Heart right ventricle (tissue), 16 donors: ENCODE measurements at regions not wholly inside any gene's neighbourhood (a gene's known extent, or its start where the extent isn't known, plus 50 kb on each side); places are given as distances from the start of the nearest gene placed in this dataset.

ENCODE experiments used
- ATAC-seq, 8 donors: fragments of 200-7000 bp; cut with Tn5 transposase; one replicate each; pipeline ENCODE4 v1.9.1; 2020; ENCODE audit warnings: mild to moderate bottlenecking in 8 of 8, moderate library complexity in 8 of 8, moderate number of reproducible peaks in 1 of 8
- DNase-seq, 2 donors: peaks; one replicate each; pipeline ENCODE4 v3.0.0-alpha.2; 2020
- H3K27ac ChIP-seq, 10 donors: fragments of 200-600 bp; sonication (generic) in 2 of 10; one replicate each; pipeline versions ENCODE4 v1.5.0 to v1.8.0; 2020 to 2022; ENCODE audit warnings: mild to moderate bottlenecking in 3 of 10
- H3K27me3 ChIP-seq, 7 donors: fragments of 200-600 bp; one replicate each; pipeline ENCODE4 v1.8.0; 2021 to 2022; ENCODE audit warnings: mild to moderate bottlenecking in 2 of 7
- H3K36me3 ChIP-seq, 9 donors: fragments of 200-600 bp; sonication (generic) in 1 of 9; one replicate each; pipeline versions ENCODE4 v1.5.0 to v1.8.0; 2020 to 2022; ENCODE audit warnings: mild to moderate bottlenecking in 2 of 9
- H3K4me1 ChIP-seq, 9 donors: fragments of 200-600 bp; sonication (generic) in 1 of 9; one replicate each; pipeline versions ENCODE4 v1.5.0 to v1.8.0; 2020 to 2022; ENCODE audit warnings: mild to moderate bottlenecking in 4 of 9
- H3K4me3 ChIP-seq, 10 donors: fragments of 200-600 bp; sonication (generic) in 2 of 10; one replicate each; pipeline versions ENCODE4 v1.5.0 to v1.8.0; 2020 to 2022; ENCODE audit warnings: mild to moderate bottlenecking in 7 of 10, moderate library complexity in 2 of 10
- H3K9me3 ChIP-seq, 11 donors: fragments of 200-600 bp in 10 of 11; sonication (generic) in 2 of 11; one replicate each; pipeline versions ENCODE4 v1.5.0 to v1.8.0; 2013 to 2022; ENCODE audit warnings: mild to moderate bottlenecking in 2 of 11, control low read depth in 1 of 11, moderate library complexity in 1 of 11
- WGBS, 2 donors: extraction: QIAGEN DNeasy Blood & Tissue Kit; methylation state at CpG; one replicate each; pipeline ENCODE4 v1.1.7; 2013; ENCODE audit warnings: inconsistent platforms in 1 of 2; 5-methylcytosine and 5-hydroxymethylcytosine counted together
- intact Hi-C, 10 donors: fragments of 100-400 bp; cut with DNase I; formaldehyde crosslinking; loops; one replicate each; pipeline versions ENCODE4 v1.11.1 to v1.14.2; 2022
- TF ChIP-seq, protein P1 (sequence below), 9 donors: fragments of 200-600 bp; sonication (generic) in 2 of 9; IDR thresholded peaks; one replicate each; pipeline versions ENCODE4 v1.5.0 to v1.8.0; 2021 to 2022; ENCODE audit warnings: antibody characterized with exemption in 9 of 9, mild to moderate bottlenecking in 5 of 9, moderate library complexity in 1 of 9
- donor health status: Arrhythmogenic right ventricular cardiomyopathy.
- donor health status: ischemic (EF 13 %, LVEDD 7.1; RV severe dilation, severe dysfunction).
- donor health status: healthy with polysubstance abuse.
- donor health status: DM: no; HTN: yes; CAD: no.
- donor health status: DM: no; HTN: no; CAD: no.
- donor health status: ischemic (EF 25% LVEDD 6.9; RV normal size, moderate dysfunction).
- donor health status: ischemic (EF 25% LVEDD 5.7; RV mildly dilated, moderate dysfunction).
- donor health status: healthy.
- donor health status: DM: yes; HTN: yes; CAD: no.
- donor health status: Ischemic cardiomyopathy.
- donor health status: ischemic (EF 35%, LVEDD 5.7; RV mildly dilated, moderate dysfunction).
- donor health status: nonischemic (EF 11% LVEDD 7.7; RV severe dilation, severe dysfunction).
- donor health status: DM: yes; HTN: yes; CAD: no.
- donor health status: PGD.
- donor health status: ischemic (EF 29% LVEDD 5.4; RV normal size, mild dysfunction).
- donor health status: nonischemic (EF 23%, LVEDD 6.1; RV moderate dilation, normal function).

DNA sequence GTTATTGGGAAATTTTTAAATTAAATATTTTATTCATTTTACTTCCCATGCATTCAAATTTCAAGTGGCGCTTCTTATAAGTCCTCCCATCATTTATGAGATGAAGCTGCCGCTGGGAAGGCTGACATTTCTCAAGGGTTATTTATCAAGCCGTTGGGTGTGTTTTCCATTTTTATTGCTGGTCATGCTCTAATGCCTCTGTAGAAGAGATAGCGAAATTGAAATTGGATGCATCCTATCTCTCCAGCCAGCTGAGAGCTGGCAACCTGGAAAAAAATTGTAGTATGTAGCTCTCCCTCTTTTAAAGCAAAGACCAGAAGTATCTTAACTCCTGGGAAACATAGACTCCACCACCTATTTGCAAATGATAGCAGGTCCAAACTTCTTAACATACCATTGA lies 135.9 kb downstream of the C6orf118 start:
- intact Hi-C loops, result no loop called here
- 84% methylated on average over 4 of the region's 4 CpGs for WGBS, 2 donors
- DNase-seq, result no peak
- no peak for ATAC-seq
- Histone ChIP-seq H3K4me1 (no peaks in the 10 kb centered on the region), H3K27ac (no peak overlapping the region), H3K9me3 (peaks cover 0 to 26% (median 9%) of the 10 kb centered on the region in 11 donors), H3K36me3 (no peaks in the 10 kb centered on the region), H3K4me3 (no peak overlapping the region), H3K27me3 (no peaks in the 10 kb centered on the region)
- TF ChIP-seq, protein P1, sequence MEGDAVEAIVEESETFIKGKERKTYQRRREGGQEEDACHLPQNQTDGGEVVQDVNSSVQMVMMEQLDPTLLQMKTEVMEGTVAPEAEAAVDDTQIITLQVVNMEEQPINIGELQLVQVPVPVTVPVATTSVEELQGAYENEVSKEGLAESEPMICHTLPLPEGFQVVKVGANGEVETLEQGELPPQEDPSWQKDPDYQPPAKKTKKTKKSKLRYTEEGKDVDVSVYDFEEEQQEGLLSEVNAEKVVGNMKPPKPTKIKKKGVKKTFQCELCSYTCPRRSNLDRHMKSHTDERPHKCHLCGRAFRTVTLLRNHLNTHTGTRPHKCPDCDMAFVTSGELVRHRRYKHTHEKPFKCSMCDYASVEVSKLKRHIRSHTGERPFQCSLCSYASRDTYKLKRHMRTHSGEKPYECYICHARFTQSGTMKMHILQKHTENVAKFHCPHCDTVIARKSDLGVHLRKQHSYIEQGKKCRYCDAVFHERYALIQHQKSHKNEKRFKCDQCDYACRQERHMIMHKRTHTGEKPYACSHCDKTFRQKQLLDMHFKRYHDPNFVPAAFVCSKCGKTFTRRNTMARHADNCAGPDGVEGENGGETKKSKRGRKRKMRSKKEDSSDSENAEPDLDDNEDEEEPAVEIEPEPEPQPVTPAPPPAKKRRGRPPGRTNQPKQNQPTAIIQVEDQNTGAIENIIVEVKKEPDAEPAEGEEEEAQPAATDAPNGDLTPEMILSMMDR (IDR thresholded peaks at IDR 0.05), result no peak

DNA sequence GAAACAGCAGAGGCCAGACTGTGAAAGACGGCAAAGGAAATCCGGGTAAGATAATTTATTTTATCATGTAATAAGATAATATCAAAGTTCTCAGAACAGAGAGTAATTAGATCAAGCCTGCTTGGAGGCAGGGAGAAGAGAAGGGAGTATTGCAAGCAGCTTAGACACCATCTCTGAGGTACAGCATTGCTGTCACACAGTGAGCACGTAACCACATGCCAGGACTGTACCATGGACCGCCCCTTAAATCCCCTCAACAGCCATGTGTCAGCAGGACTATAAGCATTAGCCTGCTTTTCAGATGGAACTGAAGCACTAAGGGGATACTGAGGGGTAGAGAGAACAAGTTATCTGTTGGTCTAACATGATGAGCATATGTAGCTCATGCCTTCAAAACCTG lies 141.5 kb downstream of the C6orf118 start:
- Histone ChIP-seq H3K9me3 (peaks cover 0 to 26% (median 0%) of the 10 kb centered on the region in 11 donors), H3K4me3 (no peak overlapping the region), H3K4me1 (no peaks in the 10 kb centered on the region), H3K27ac (no peak overlapping the region), H3K36me3 (no peaks in the 10 kb centered on the region), H3K27me3 (no peaks in the 10 kb centered on the region)
- WGBS, 2 donors, result 65 to 79% methylated on average over 4 of the region's 4 CpGs
- DNase-seq, result no peak
- TF ChIP-seq, protein P1 (IDR thresholded peaks at IDR 0.05), result no peak
- no peak for ATAC-seq
- intact Hi-C loops, result no loop called here

DNA sequence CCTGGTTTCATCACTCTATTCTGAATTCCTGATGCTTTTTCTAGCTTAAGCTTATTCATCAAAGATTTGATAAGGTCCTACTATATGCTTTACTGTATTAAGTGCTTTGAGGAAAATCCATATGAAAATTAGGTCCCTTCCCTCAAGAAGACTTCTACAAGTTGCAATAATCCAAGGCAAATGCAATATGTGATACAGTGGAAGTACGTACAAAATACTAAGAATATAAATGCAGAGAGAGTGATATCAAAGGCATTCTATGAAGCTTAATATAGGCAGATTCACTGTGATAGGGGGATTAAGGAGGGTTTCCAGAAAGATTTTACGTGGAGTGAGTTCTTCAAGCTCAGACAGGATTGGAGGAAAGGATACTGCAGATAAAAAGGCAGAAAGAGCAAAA lies 142.1 kb downstream of the C6orf118 start:
- Histone ChIP-seq H3K9me3 (peaks cover 0 to 26% (median 0%) of the 10 kb centered on the region in 11 donors), H3K36me3 (no peaks in the 10 kb centered on the region), H3K4me1 (no peaks in the 10 kb centered on the region), H3K27ac (no peak overlapping the region), H3K4me3 (no peak overlapping the region), H3K27me3 (no peaks in the 10 kb centered on the region)
- intact Hi-C loops, result no loop called here
- TF ChIP-seq, protein P1 (IDR thresholded peaks at IDR 0.05), result no peak
- DNase-seq, result no peak
- 36 to 53% methylated on average over 2 of the region's 2 CpGs for WGBS, 2 donors
- no peak for ATAC-seq

DNA sequence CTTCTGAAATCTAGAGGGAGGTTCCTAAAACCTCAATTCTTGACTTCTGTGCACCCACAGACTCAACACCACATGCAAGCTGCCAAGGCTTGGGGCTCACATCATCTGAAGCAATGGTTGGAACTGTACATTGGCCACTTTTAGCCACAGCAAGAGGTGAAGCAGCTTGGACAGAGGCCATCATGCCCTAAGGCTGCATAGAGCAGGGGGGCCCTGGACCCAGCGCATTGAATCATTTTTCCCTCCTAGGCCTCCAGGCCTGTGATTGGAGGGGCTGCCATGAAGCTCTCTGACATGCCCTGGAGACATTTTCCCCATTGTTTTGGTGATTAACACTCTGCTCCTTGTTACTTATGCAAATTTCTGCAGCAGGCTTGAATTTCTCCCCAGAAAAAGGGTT lies 145.9 kb downstream of the C6orf118 start:
- no peaks in the 10 kb centered on the region for H3K27me3 ChIP-seq
- H3K9me3 ChIP-seq, result peaks cover 0 to 23% (median 0%) of the 10 kb centered on the region in 11 donors
- TF ChIP-seq, protein P1 (IDR thresholded peaks at IDR 0.05), result no peak
- intact Hi-C loops, result no loop called here
- no peaks in the 10 kb centered on the region for H3K36me3 ChIP-seq
- no peak for DNase-seq
- no peak overlapping the region for H3K27ac ChIP-seq
- H3K4me1 ChIP-seq, result peaks cover 0 to 16% (median 0%) of the 10 kb centered on the region in 9 donors
- no peak for ATAC-seq
- 84 to 96% methylated on average over 1 of the region's 1 CpG for WGBS, 2 donors
- H3K4me3 ChIP-seq, result no peak overlapping the region
